H1 (cell line): ENCODE measurements at regions not wholly inside any gene's neighbourhood (a gene's known extent, or its start where the extent isn't known, plus 50 kb on each side); places are given as distances from the start of the nearest gene placed in this dataset.

Source experiments
- CREB1 ChIP-seq: IDR thresholded peaks from 2 replicates; pipeline ENCODE4 v1.6.1; 2012; ENCODE audit warnings: inconsistent platforms
- TCF12 ChIP-seq: IDR thresholded peaks from 2 replicates; pipeline ENCODE4 v1.6.1; 2011; ENCODE audit warnings: low read depth, mild to moderate bottlenecking, low read length

DNA sequence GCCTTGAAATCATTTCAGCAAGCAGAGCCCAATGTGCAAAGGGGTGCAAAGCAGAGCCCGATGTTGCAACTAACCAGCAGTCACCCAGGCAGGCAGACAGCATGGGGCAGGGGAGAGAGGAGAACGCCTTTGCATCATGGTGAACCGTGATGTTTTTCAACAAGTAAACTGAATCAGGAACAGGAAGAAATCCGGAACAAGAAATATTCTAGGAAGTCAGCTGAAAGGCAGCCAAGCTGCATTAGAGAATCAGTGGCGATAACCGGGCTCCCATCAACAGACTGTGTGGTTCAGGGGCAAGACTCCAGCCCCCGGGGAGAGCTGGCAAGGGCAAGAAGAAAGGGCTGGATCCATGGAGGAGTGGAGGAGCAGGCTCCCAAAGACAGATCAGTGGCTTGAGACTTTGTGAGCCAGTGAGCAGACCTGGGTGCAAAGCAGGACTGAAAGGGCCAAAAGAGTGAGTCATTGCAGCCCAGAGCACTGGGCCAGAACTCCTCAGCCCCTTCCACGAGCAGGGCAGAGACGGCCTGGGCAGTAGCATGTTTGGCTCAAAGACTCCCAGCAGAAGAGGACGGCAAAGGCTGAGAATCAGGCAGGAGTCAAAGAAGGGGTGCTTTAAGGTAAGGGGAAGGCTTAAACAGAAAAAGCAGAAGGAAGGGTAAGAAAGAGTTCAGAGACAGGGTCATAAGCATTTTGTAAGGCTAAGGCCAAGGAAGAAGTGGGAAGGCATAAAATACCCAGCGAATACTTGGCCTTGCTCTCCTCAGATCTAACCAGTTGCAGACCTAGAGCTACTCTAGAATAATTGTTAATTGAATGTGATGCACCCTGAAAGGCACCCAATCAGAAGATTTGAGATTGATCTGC is 155.0 kb downstream of the SETD4 start:
- TF ChIP-seq CREB1 (no peak), TCF12 (no peak)
